Thymus (tissue), 11 donors: ENCODE measurements at regions not wholly inside any gene's neighbourhood (a gene's known extent, or its start where the extent isn't known, plus 50 kb on each side); places are given as distances from the start of the nearest gene placed in this dataset.
A peak's percentile ranks its signal among the peaks of the same experiment; 100 is the strongest.
"Not testable (repeated sequence)": the region's sequence is repeated elsewhere in the genome, so short reads cannot be mapped to it uniquely, and the experiment has no call there.

Experiments
- DNase-seq, 9 donors: peaks; one replicate each; pipeline ENCODE4 v3.0.0-alpha.2; 2013; ENCODE audit warnings: low spot score in 9 of 9, low read depth in 6 of 9, missing footprints in 1 of 9
- H3K27ac ChIP-seq, 2 donors: one replicate each; pipeline ENCODE4 v1.5.1; 2013; ENCODE audit warnings: control low read depth in 1 of 2, low read depth in 1 of 2, low read length in 1 of 2, mild to moderate bottlenecking in 1 of 2, moderate library complexity in 1 of 2
- H3K27me3 ChIP-seq, 2 donors: one replicate each; pipeline ENCODE4 v1.5.1; 2013; ENCODE audit warnings: low read length in 1 of 2; ENCODE audit not compliant: control insufficient read depth in 2 of 2, insufficient read depth in 1 of 2
- H3K36me3 ChIP-seq, 2 donors: one replicate each; pipeline ENCODE4 v1.5.1; 2013; ENCODE audit warnings: low read length in 1 of 2, mild to moderate bottlenecking in 1 of 2, moderate library complexity in 1 of 2; ENCODE audit not compliant: control insufficient read depth in 2 of 2, insufficient read depth in 2 of 2
- H3K4me1 ChIP-seq, 2 donors: one replicate each; pipeline ENCODE4 v1.5.1; 2013; ENCODE audit warnings: low read length in 2 of 2; ENCODE audit not compliant: control insufficient read depth in 2 of 2, insufficient read depth in 2 of 2
- H3K4me3 ChIP-seq, 2 donors: one replicate each; pipeline ENCODE4 v1.5.1; 2013; ENCODE audit warnings: low read length in 2 of 2, control low read depth in 1 of 2, mild to moderate bottlenecking in 1 of 2
- H3K9me3 ChIP-seq, 2 donors: one replicate each; pipeline ENCODE4 v1.5.1; 2013; ENCODE audit warnings: low read length in 1 of 2, mild to moderate bottlenecking in 1 of 2; ENCODE audit not compliant: control insufficient read depth in 2 of 2, insufficient read depth in 1 of 2
- WGBS: extraction: QIAGEN DNeasy Blood & Tissue Kit; methylation state at CpG from one replicate; pipeline ENCODE4 v1.1.7; 2013; 5-methylcytosine and 5-hydroxymethylcytosine counted together
- donor health status: healthy.

GRCh38 chr6:14598017-14598864 lies 480.7 kb downstream of the CD83 start:
- Histone ChIP-seq H3K27me3 (no peaks in the 10 kb centered on the region), H3K36me3 (no peaks in the 10 kb centered on the region), H3K4me1 (no peaks in the 10 kb centered on the region), H3K9me3 (no peaks in the 10 kb centered on the region), H3K4me3 (no peak overlapping the region), H3K27ac (no peak overlapping the region)
- no peak for DNase-seq
- 95% methylated on average over 6 of the region's 6 CpGs for WGBS

- H3K4me3 ChIP-seq, H3K27ac ChIP-seq, H3K36me3 ChIP-seq, H3K9me3 ChIP-seq, DNase-seq, H3K4me1 ChIP-seq, H3K27me3 ChIP-seq: not testable (repeated sequence)
- whole genome bisulfite sequencing: 94% methylated on average over 8 of the region's 8 CpGs
These were observed 482.7 kb downstream of the CD83 start for GRCh38 chr6:14600306-14600705.

GRCh38 chr6:14601490-14601889 lies 483.9 kb downstream of the CD83 start:
- Histone ChIP-seq H3K36me3 (no peaks in the 10 kb centered on the region), H3K4me3 (no peak overlapping the region), H3K9me3 (no peaks in the 10 kb centered on the region), H3K4me1 (no peaks in the 10 kb centered on the region), H3K27ac (no peak overlapping the region), H3K27me3 (no peaks in the 10 kb centered on the region)
- DNase-seq: no peak
- WGBS: 95% methylated on average over 7 of the region's 7 CpGs

- no peak for DNase-seq
- 97% methylated on average over 5 of the region's 5 CpGs for WGBS
- Histone ChIP-seq H3K4me1 (no peaks in the 10 kb centered on the region), H3K9me3 (no peaks in the 10 kb centered on the region), H3K27me3 (no peaks in the 10 kb centered on the region), H3K36me3 (no peaks in the 10 kb centered on the region), H3K27ac (no peak overlapping the region), H3K4me3 (no peak overlapping the region)
These were observed 488.8 kb downstream of the CD83 start for GRCh38 chr6:14606353-14606752.

- no peak for DNase-seq
- Histone ChIP-seq H3K27me3 (no peaks in the 10 kb centered on the region), H3K9me3 (no peaks in the 10 kb centered on the region), H3K4me3 (no peak overlapping the region), H3K4me1 (peaks cover 4 to 12% of the 10 kb centered on the region in 2 donors), H3K27ac (no peak overlapping the region), H3K36me3 (no peaks in the 10 kb centered on the region)
- 99% methylated on average over 4 of the region's 4 CpGs for WGBS
These were observed 492.6 kb downstream of the CD83 start for GRCh38 chr6:14610141-14610540.

- H3K27me3 ChIP-seq: no peaks in the 10 kb centered on the region
- peaks cover 1 to 9% of the 10 kb centered on the region in 2 donors for H3K9me3 ChIP-seq
- H3K36me3 ChIP-seq: no peaks in the 10 kb centered on the region
- no peak overlapping the region for H3K4me3 ChIP-seq
- H3K4me1 ChIP-seq: peaks cover 4 to 14% of the 10 kb centered on the region in 2 donors
- peak in 5 of 9 donors; percentile 18 to 64 (median 34) for DNase-seq
- H3K27ac ChIP-seq: no peak overlapping the region
- 61% methylated on average over 14 of the region's 14 CpGs for WGBS
These were observed 494.7 kb downstream of the CD83 start for GRCh38 chr6:14612016-14612980.

- H3K9me3 ChIP-seq: peaks cover 1 to 9% of the 10 kb centered on the region in 2 donors
These were observed 497.1 kb downstream of the CD83 start for GRCh38 chr6:14614631-14615030.

GRCh38 chr6:14616656-14617055 lies 499.1 kb downstream of the CD83 start:
- WGBS: 37% methylated on average over 9 of the region's 9 CpGs
- no peak for DNase-seq
- Histone ChIP-seq H3K27ac (no peak overlapping the region), H3K36me3 (no peaks in the 10 kb centered on the region), H3K27me3 (no peaks in the 10 kb centered on the region), H3K9me3 (peaks cover 1 to 9% of the 10 kb centered on the region in 2 donors), H3K4me3 (no peak overlapping the region), H3K4me1 (peaks cover 6 to 31% of the 10 kb centered on the region in 2 donors)

More at GRCh38 chr6:14614631-14615030, 497.1 kb downstream of the CD83 start:
- peaks cover 4 to 18% of the 10 kb centered on the region in 2 donors for H3K4me1 ChIP-seq
- no peak for DNase-seq
- no peaks in the 10 kb centered on the region for H3K36me3 ChIP-seq
- no peak overlapping the region for H3K4me3 ChIP-seq
- WGBS: 93% methylated on average over 2 of the region's 2 CpGs
- no peak overlapping the region for H3K27ac ChIP-seq
- H3K27me3 ChIP-seq: no peaks in the 10 kb centered on the region
